ENCODE measurements at regions not wholly inside any gene's neighbourhood (a gene's known extent, or its start where the extent isn't known, plus 50 kb on each side); places are given as distances from the start of the nearest gene placed in this dataset.
"Not testable (repeated sequence)": the region's sequence is repeated elsewhere in the genome, so short reads cannot be mapped to it uniquely, and the experiment has no call there.

DNA sequence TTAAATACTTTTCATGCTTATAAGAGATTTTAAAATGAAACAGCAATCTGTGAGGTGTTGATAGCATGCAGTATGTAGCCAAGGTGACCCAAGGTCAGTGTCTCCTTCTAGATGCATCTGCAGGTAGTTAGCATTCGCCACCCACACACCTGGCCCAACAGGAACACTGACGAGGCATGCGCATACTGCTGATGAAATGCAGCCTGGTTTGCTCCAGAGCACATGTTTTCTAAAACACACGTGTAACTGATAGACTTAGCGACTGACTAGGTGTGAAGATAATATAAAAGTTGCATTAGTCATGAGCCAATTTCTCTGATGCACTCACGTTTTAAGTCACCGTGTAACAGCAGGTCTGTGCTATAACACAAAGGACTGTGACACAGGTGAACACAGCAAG is 77.1 kb upstream of the RPS6KA2 start:
- TF ChIP-seq, protein P1, sequence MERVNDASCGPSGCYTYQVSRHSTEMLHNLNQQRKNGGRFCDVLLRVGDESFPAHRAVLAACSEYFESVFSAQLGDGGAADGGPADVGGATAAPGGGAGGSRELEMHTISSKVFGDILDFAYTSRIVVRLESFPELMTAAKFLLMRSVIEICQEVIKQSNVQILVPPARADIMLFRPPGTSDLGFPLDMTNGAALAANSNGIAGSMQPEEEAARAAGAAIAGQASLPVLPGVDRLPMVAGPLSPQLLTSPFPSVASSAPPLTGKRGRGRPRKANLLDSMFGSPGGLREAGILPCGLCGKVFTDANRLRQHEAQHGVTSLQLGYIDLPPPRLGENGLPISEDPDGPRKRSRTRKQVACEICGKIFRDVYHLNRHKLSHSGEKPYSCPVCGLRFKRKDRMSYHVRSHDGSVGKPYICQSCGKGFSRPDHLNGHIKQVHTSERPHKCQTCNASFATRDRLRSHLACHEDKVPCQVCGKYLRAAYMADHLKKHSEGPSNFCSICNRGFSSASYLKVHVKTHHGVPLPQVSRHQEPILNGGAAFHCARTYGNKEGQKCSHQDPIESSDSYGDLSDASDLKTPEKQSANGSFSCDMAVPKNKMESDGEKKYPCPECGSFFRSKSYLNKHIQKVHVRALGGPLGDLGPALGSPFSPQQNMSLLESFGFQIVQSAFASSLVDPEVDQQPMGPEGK (CRISPR knock-in tag; IDR thresholded peaks at IDR 0.05; ENCODE audit: borderline replicate concordance) = no peak
- no peak for TF ChIP-seq BACH2 (CRISPR knock-in tag; IDR thresholded peaks at IDR 0.05; ENCODE audit: borderline replicate concordance)
- TF ChIP-seq ZFP30 (CRISPR knock-in tag; IDR thresholded peaks at IDR 0.05) = no peak
- TF ChIP-seq ZNF8 (CRISPR knock-in tag; IDR thresholded peaks at IDR 0.05) = no peak
- no peak for TF ChIP-seq ESRRG (CRISPR knock-in tag; IDR thresholded peaks at IDR 0.05)
- TF ChIP-seq ZNF565 (CRISPR knock-in tag; conservative IDR thresholded peaks at IDR 0.05; ENCODE audit: low read depth) = no peak
- TF ChIP-seq SNAI2 (CRISPR knock-in tag; IDR thresholded peaks at IDR 0.05) = no peak
- no peak for TF ChIP-seq OSR1 (CRISPR knock-in tag; IDR thresholded peaks at IDR 0.05)
- TF ChIP-seq CSDC2 (CRISPR knock-in tag; IDR thresholded peaks at IDR 0.05) = no peak
- TF ChIP-seq ZNF70 (CRISPR knock-in tag; IDR thresholded peaks at IDR 0.05) = no peak
- no peak for TF ChIP-seq ZC3H10 (CRISPR knock-in tag; IDR thresholded peaks at IDR 0.05)
- TF ChIP-seq TOX (CRISPR knock-in tag; IDR thresholded peaks at IDR 0.05; ENCODE audit: borderline replicate concordance) = no peak
- TF ChIP-seq, protein P2, sequence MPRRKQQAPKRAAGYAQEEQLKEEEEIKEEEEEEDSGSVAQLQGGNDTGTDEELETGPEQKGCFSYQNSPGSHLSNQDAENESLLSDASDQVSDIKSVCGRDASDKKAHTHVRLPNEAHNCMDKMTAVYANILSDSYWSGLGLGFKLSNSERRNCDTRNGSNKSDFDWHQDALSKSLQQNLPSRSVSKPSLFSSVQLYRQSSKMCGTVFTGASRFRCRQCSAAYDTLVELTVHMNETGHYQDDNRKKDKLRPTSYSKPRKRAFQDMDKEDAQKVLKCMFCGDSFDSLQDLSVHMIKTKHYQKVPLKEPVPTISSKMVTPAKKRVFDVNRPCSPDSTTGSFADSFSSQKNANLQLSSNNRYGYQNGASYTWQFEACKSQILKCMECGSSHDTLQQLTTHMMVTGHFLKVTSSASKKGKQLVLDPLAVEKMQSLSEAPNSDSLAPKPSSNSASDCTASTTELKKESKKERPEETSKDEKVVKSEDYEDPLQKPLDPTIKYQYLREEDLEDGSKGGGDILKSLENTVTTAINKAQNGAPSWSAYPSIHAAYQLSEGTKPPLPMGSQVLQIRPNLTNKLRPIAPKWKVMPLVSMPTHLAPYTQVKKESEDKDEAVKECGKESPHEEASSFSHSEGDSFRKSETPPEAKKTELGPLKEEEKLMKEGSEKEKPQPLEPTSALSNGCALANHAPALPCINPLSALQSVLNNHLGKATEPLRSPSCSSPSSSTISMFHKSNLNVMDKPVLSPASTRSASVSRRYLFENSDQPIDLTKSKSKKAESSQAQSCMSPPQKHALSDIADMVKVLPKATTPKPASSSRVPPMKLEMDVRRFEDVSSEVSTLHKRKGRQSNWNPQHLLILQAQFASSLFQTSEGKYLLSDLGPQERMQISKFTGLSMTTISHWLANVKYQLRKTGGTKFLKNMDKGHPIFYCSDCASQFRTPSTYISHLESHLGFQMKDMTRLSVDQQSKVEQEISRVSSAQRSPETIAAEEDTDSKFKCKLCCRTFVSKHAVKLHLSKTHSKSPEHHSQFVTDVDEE (CRISPR knock-in tag; IDR thresholded peaks at IDR 0.05) = no peak
- TF ChIP-seq, protein P3, sequence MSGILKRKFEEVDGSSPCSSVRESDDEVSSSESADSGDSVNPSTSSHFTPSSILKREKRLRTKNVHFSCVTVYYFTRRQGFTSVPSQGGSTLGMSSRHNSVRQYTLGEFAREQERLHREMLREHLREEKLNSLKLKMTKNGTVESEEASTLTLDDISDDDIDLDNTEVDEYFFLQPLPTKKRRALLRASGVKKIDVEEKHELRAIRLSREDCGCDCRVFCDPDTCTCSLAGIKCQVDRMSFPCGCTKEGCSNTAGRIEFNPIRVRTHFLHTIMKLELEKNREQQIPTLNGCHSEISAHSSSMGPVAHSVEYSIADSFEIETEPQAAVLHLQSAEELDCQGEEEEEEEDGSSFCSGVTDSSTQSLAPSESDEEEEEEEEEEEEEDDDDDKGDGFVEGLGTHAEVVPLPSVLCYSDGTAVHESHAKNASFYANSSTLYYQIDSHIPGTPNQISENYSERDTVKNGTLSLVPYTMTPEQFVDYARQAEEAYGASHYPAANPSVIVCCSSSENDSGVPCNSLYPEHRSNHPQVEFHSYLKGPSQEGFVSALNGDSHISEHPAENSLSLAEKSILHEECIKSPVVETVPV (CRISPR knock-in tag; IDR thresholded peaks at IDR 0.05) = no peak
- no peak for TF ChIP-seq ARNTL (CRISPR knock-in tag; IDR thresholded peaks at IDR 0.05; ENCODE audit: borderline replicate concordance, low read depth)
- TF ChIP-seq GLIS3 (CRISPR knock-in tag; IDR thresholded peaks at IDR 0.05) = no peak
- TF ChIP-seq, protein P4, sequence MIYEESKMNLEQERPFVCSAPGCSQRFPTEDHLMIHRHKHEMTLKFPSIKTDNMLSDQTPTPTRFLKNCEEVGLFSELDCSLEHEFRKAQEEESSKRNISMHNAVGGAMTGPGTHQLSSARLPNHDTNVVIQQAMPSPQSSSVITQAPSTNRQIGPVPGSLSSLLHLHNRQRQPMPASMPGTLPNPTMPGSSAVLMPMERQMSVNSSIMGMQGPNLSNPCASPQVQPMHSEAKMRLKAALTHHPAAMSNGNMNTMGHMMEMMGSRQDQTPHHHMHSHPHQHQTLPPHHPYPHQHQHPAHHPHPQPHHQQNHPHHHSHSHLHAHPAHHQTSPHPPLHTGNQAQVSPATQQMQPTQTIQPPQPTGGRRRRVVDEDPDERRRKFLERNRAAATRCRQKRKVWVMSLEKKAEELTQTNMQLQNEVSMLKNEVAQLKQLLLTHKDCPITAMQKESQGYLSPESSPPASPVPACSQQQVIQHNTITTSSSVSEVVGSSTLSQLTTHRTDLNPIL (CRISPR knock-in tag; IDR thresholded peaks at IDR 0.05; ENCODE audit: low read depth) = no peak
- TF ChIP-seq, protein P5, sequence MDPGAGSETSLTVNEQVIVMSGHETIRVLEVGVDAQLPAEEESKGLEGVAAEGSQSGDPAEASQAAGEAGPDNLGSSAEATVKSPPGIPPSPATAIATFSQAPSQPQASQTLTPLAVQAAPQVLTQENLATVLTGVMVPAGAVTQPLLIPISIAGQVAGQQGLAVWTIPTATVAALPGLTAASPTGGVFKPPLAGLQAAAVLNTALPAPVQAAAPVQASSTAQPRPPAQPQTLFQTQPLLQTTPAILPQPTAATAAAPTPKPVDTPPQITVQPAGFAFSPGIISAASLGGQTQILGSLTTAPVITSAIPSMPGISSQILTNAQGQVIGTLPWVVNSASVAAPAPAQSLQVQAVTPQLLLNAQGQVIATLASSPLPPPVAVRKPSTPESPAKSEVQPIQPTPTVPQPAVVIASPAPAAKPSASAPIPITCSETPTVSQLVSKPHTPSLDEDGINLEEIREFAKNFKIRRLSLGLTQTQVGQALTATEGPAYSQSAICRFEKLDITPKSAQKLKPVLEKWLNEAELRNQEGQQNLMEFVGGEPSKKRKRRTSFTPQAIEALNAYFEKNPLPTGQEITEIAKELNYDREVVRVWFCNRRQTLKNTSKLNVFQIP (CRISPR knock-in tag; IDR thresholded peaks at IDR 0.05; ENCODE audit: borderline replicate concordance, low read depth) = no peak
- TF ChIP-seq RARB (CRISPR knock-in tag; IDR thresholded peaks at IDR 0.05) = no peak
- ATAC-seq = no peak

DNA sequence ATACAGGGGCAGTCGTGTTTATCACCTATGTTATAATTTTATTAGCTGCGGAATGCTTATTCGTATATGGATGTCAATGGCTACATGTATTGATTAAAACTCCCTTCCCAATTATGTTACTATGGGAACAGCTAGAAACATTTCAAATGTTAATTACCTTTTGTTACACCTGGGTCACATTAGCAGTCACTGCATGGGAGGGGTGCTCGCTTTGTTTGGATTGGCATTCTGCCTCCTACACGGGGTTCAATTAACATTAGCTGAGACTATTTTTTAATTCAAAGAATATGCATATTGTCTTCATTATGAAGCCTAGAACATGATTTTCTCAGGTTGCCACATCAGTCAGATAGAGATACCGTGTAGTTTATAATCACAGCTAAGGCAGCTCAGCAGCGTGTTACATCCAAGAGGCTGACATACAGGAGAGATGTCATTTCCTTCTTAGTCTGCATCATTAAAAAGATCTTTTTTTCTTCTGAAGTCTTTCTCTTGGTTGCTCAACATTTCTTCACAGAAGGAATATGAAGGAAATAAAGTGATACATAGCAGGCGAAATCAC is 76.2 kb upstream of the RPS6KA2 start:
- no peak for ATAC-seq
- TF ChIP-seq GLIS3 (CRISPR knock-in tag; IDR thresholded peaks at IDR 0.05) (no peak), ZNF70 (CRISPR knock-in tag; IDR thresholded peaks at IDR 0.05) (no peak), ZNF8 (CRISPR knock-in tag; IDR thresholded peaks at IDR 0.05) (no peak), ZNF565 (CRISPR knock-in tag; conservative IDR thresholded peaks at IDR 0.05; ENCODE audit: low read depth) (no peak), OSR1 (CRISPR knock-in tag; IDR thresholded peaks at IDR 0.05) (no peak), SNAI2 (CRISPR knock-in tag; IDR thresholded peaks at IDR 0.05) (no peak), CSDC2 (CRISPR knock-in tag; IDR thresholded peaks at IDR 0.05) (no peak), ZC3H10 (CRISPR knock-in tag; IDR thresholded peaks at IDR 0.05) (no peak), PPARA (CRISPR knock-in tag; IDR thresholded peaks at IDR 0.05; ENCODE audit: borderline replicate concordance) (no peak), ARNTL (CRISPR knock-in tag; IDR thresholded peaks at IDR 0.05; ENCODE audit: borderline replicate concordance, low read depth) (no peak), ISL1 (CRISPR knock-in tag; IDR thresholded peaks at IDR 0.05) (no peak)
- TF ChIP-seq, protein P4 (CRISPR knock-in tag; IDR thresholded peaks at IDR 0.05; ENCODE audit: low read depth) = no peak
- TF ChIP-seq, protein P2 (CRISPR knock-in tag; IDR thresholded peaks at IDR 0.05) = no peak
- TF ChIP-seq, protein P1 (CRISPR knock-in tag; IDR thresholded peaks at IDR 0.05; ENCODE audit: borderline replicate concordance) = no peak

DNA sequence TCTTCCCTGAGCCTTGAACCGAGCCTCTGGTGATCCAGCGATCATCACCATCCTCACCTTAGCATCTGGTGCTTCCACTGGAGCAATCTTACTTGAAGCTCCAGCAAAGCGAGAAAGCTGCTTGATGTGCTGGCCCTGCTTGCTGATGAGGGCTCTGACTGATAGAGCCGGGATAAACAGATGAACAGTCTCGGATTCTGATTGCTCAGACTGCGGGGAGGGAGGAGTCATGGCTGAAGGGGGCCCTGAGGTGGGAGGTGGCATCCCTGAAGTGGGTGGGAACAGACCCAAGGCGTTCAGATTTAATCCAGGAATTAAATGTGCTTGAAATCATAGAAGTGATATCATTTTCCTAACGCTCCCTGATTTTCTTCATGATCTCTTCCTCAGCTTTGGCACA is 74.4 kb upstream of the RPS6KA2 start:
- ATAC-seq = not testable (repeated sequence)

Measured in SK-N-SH treated with all-trans-retinoic acid at 6 μM for 48 hours (cell line).